ENCODE measurements at regions not wholly inside any gene's neighbourhood (a gene's known extent, or its start where the extent isn't known, plus 50 kb on each side); places are given as distances from the start of the nearest gene placed in this dataset.

DNA sequence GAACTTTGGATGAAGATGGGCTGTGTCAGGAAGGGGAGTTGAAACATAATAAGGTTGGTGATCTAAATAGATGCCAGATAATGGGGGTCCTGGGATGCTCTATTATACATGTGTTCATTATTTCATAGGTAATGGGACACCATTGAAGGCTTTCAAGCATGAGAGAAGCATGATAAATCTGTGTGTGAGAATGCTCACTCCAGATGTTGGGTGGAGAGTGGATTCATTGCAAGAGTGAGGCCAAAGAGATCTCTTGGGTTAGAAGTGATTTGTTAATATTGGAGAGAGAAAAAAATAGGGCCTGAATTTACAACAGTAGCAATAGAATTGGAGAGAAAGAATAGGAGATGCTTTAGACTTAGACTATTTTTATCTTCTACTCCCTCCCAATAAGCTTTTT is 321.3 kb downstream of the SAMD5 start:
- no peak for TF ChIP-seq RCOR1 (IDR thresholded peaks at IDR 0.05; ENCODE audit: insufficient replicate concordance, low read length)
- TF ChIP-seq POLR2A (IDR thresholded peaks at IDR 0.05; ENCODE audit: low read depth, low read length): no peak
- no peak for TF ChIP-seq CTCF (conservative IDR thresholded peaks at IDR 0.05; ENCODE audit: low read depth, low read length)
- TF ChIP-seq MAZ (IDR thresholded peaks at IDR 0.05; ENCODE audit: borderline replicate concordance, low read depth, low read length): no peak
- no peak for TF ChIP-seq BHLHE40 (IDR thresholded peaks at IDR 0.05; ENCODE audit: low read depth, low read length)
- TF ChIP-seq MAFK (IDR thresholded peaks at IDR 0.05; ENCODE audit: low read depth, low read length): no peak
- TF ChIP-seq CHD1 (IDR thresholded peaks at IDR 0.05; ENCODE audit: low read depth, low read length): no peak
- no peak for TF ChIP-seq RFX5 (IDR thresholded peaks at IDR 0.05; ENCODE audit: low read depth, low read length)
- no peak for TF ChIP-seq MXI1 (IDR thresholded peaks at IDR 0.05; ENCODE audit: borderline replicate concordance, low read depth, low read length)

Measured in IMR-90 (cell line).